GM18499 (cell line): ENCODE measurements at regions not wholly inside any gene's neighbourhood (a gene's known extent, or its start where the extent isn't known, plus 50 kb on each side); places are given as distances from the start of the nearest gene placed in this dataset.
"Not testable (repeated sequence)": the region's sequence is repeated elsewhere in the genome, so short reads cannot be mapped to it uniquely, and the experiment has no call there.

Experiments
- ATAC-seq: cut with Tn5 transposase; IDR thresholded peaks from one replicate; pipeline ENCODE4 v1.9.1; 2021; ENCODE audit warnings: moderate number of reproducible peaks; ENCODE audit not compliant: insufficient read depth, unreplicated experiment

DNA sequence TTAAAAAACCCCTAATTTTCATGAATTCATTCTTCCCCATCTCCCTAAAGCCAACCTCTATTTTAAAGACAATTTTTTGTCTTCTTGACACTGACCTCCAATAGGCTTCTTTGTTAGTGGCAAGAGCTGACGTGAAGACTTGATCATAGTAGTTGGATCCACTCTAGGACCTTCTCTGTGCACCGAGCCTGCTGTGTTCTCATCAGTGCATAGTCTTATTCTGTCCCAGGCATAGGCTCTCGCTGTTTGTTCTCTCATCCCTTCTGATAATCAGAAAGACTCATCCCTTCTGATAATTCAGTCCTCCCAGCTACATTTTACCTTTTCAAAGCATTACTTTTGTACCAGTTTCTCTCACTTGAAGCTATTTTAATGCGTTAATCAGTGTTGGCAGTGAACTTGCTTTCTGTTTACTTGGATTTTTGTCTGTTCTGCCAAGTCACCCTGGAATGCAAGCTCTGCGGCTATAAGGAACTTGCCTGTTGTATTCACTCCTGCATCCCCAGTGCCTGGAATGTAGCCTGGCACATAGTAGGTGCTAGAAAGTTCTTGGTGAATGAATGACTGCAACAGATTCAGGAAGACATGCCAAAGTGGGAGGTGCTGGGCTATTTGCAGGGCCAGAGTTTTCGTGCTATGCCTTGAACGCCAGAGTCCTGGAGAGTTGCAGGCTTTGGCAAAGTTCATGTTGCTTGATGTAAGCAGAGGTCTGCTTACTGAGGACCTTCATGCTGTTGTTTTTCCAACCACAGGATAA, 147.6 kb upstream of the MPHOSPH6 start:
- ATAC-seq, result no peak

DNA sequence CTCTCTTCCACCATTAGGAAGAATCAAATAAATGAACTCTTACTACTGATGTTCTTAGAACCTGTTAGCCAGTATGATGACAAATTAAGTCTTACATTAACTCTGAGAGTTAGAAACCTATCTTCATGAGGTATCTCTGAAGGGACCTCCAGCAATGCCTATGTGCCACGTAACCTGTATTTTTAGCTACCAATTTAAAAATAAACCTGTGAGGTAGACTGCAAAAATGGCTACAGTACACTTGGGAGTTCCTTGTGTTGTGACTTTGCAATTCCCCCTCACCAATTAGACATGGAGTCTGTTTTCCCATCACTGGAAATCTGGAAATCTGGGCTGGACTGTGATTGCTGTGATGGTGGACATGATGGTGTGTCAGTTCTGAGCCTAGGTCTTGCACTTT, 143.7 kb upstream of the MPHOSPH6 start:
- ATAC-seq, result no peak

DNA sequence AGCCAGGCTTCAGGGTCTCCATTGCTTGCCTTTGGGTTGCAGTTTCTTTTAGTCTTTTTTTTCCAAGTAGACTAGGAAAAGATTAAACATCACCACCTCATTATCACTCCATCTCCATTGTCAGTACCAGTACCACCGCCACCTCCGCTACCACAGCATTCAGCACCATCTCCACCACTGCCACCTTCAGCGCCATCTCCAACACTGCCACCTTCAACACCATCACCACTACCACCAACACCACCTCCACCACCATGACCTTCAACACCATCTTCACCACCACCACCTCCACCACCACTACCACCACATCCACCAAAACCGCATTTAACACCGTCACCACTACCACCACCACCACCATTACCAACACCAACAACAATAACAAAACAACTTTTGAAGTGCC, 141.5 kb upstream of the MPHOSPH6 start:
- no peak for ATAC-seq

DNA sequence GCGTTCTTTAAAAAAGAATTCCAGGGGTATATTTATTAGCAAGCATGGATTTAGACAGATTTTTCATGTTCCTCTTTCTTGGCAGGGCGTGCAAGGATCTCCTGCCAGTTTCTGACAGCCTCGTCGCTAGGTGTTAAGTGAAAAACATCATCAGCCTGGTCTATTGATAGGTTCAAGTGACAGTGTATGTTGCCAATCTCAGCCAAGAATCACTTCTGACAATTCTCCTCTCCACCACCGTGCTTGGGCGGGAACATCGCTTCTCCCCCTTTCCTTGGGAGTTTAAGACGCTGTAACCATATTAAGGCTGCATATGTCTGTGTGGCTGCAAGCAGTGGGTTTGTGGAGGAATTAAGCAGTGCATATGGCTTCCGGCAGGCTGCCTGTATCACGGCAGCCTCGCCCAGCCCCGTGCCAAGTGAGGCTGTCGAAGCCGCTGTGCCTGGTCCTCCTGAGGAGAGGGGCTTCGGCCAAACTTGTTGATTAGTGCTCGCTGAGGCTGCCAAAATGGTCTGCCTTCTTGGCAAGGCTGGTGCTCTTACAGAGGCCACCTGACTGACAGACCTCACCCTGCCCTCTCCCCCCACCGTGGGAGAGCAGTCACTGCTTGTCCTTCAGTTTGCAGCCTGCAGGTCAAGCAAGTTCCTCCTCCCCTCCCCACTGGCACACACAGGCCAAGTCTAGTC, 132.2 kb upstream of the MPHOSPH6 start:
- no peak for ATAC-seq

DNA sequence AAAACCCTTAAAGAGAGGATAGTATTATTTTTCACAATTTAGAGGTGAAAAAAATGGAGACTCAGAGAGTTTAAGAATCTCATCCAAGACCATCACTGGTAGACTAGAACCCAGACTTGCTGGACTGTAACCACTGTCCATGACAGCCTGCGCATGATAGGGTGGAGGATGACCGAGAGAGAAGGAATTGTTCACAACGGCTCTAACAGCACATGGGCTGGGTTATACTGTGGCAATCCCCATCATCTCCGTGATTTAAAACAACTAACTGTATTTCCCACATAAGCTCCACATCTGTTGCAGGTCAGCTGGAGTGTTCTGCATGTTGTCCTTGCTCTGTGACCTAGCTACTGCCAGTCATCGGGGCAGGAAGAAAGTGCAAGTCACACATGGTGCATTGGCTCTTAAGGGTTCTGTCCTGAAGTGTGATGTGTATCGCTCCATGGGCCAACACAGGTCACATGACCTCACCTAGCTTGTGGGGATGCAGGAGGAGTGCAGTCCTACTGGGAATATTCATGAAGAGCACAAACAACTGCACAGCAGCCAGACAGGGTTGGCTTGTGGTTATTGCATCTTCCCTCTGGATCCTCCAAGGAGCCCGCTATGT, 131.2 kb upstream of the MPHOSPH6 start:
- no peak for ATAC-seq

DNA sequence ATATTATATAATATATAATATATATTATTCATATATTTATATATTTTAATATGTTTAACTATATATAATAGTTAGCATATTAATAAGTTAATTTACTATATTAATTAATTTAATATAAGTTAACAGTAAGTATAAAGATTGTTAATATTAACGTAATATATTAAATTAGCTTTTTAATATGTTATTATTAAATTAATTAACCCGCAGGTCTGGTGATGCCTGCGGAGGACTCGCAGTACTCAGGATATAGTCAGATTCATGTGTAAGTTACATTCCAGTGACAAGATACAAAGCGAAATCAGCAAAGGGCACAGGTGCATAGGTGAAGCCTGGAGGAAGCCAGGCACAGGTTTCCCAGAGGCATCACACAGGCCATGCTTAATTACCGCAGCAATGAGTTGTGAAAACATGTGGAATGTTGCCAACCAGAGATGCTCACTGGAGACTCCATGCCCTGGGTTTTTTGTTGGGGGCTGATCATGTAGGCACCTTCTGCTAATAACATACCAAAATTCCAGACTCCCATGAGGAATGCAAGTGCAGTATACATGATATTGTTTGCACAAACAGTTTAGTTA, 130.4 kb upstream of the MPHOSPH6 start:
- no peak for ATAC-seq

DNA sequence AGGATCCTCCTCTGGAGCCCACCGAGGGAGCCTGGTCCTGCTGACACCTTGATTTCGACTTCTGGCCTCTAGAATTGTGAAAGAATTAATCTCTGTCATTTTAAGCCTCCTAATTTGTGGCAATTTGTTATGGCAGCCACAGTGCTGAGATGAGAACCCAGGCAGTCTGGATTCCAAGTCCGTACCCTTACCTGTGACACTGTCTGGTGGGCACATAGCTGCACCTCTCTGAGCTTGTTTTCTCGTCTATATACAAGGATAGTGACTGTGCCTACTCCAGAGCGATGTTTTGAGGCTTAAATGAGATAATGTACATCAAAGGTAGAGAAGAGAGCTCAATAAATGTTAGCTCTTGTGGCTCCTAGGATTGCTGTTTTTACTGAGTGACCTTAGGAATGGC, 128.4 kb upstream of the MPHOSPH6 start:
- no peak for ATAC-seq

DNA sequence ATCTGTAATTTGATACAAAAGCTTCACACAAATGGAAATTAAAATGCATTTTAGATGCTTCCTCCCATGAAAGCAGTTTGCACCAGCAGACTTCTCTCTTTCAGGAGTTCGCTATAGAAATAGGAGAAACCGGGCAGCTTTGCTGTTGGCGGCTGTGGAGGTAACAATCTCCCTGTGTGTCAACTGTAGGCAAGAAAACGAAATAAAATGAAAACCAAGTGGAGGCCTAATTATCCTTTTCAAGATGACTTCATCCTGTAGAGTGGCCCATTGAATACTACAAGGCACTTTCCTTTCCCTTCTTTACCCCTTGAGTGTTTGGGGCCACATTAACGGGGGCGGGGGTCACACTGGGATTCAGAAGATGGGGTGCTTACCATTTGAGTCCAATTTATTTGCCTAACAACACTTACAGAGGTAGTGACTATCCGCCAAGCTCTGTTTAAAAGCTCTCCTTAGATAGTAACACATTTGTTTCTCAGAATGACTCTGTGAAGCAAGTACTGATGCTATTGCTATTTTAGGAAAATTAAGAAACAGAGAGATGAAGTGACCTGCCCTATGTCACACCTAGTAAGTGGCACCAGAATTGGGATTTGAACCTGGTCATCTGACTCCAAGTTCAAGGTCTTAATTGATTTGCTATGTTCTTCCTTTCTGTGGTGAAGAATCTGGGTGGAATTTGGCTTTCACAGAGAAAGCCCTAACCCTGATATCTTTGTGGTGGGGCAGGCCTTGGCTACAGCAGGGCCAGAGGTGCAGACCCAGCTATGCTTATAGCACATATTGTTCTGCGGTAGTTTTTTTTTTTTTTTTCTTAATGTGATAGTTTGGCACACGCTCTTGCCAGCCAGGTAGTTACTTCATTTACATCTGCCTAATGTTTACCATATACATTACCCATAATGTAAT, 125.5 kb upstream of the MPHOSPH6 start:
- no peak for ATAC-seq

DNA sequence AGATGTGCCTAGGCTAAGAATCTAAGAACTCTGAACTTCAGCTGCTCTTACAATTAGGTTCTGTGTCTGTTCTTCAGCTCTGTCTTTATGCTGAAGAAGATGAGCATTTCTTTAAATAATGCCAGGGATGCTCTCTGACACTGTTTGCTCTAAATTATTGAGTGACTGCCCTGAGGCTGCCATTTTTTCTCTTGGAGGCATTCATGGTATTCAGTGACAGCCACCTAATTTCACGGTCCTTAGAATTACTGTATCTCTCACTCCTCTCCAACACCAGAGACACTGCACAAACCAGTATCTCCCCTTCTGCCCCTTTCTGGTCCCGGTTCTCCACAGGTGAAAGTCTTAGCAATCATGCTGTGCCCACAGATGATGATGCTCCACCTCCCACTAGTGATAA, 123.6 kb upstream of the MPHOSPH6 start:
- ATAC-seq, result no peak

DNA sequence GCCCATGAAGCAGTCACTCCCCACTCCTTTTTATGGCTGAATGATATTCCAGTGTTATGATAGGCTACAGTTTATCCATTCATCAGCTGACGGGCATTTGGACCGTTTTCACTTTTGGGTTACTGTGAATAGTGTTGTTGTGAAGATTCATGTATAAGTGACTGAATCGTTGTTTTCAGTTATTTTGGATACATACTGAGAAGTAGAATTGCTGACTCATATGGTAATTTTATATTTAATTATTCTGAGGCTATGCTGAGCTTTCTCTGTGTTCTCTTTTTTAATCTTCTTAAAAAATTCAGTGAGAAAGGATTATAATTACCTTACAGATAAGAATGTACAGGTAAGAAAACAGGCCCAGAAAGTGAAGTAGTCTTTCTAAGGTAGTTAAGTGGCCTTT, 117.9 kb upstream of the MPHOSPH6 start:
- no peak for ATAC-seq

DNA sequence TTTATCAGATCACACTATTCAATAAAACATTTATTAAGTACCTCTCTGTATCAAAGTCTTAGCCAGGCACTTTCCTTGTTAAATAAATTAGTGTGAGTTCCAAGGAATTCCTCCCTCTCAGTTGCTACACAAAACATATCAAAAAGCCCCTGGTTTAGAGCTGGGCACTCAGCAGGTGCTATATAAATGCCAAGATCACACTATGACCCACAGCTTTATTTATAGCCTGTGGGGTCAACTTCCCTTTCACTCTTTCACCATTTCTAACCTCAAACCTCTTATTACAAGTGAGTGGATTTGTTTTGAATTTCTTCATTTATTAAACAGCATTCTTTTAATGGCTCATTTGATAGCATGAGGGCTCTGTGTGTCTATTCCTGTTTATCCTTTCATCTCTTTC, 112.6 kb upstream of the MPHOSPH6 start:
- no peak for ATAC-seq

DNA sequence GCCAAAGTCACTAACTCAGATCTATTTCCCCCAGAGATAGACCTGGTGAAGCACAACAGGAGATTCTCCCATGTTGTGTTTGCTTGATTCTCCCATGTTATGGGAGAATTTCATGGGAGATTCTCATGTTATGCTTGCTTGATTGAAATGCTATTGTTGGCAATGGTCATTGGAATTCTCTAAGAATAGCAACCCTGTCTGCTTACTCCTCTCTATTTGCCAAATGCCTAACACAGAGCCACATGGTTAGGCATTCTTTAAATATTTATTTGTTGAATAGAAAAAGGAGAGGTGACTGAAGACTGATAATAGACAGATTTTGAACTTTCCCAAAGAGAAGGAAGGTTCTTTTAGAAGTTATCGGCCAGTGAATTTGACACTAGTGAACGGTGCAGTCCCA, 111.5 kb upstream of the MPHOSPH6 start:
- no peak for ATAC-seq

DNA sequence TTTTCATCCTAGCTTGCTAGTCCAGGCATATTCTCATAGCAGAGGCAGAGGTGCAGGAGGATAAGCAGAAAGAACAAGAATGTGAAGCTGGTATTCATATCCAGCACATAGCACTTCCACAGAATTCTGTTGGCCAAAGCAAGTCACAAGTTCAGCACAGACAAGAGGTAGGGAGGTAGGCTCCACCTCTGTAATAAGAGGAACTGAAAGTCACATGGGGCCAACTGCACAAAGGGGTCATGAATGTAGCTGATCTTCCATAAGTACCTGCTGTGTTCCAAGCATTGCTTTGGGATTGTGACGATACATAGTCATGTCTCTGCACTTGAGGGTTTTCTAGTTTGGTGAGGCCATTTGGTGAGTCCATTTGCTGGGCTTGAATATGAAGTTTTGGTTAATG, 110.8 kb upstream of the MPHOSPH6 start:
- ATAC-seq, result no peak

DNA sequence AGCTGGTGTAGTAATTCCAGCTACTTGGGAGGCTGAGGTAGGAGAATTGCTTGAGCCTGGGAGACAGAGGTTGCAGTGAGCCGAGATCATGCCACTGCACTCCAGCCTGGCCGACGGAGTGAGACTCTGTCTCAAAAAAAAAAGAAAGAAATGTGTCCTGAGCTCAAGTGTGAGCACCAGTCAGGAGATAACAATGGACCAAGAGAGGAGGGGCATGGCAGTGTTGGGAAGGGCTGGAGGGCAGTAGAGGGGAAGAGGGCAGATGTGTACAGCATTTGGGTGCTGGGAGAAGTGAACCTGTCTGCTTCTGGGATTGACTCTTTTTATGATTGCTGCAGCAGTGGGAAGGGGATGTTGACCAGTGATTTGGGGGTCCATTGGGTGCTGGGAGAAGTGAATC, 105.3 kb upstream of the MPHOSPH6 start:
- ATAC-seq, result not testable (repeated sequence)

DNA sequence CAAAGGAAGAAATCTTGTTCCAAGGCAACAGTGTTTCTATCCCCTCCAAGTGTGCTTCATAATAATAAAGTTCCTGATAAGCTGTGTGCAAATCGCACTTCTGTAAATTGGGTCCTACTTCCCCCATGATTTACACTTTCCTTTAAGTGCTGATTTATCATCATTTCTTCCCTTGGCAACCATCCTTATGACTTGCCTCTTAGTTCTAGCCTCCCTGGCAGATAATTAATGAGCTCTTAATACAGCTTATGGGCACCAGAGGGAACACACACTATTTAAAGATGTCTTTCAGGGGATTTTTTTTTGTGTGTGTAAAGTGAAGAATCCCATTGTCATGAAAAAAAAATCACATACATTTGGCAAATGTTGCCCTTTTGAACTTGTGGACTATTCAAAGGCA, 101.6 kb upstream of the MPHOSPH6 start:
- ATAC-seq, result no peak

DNA sequence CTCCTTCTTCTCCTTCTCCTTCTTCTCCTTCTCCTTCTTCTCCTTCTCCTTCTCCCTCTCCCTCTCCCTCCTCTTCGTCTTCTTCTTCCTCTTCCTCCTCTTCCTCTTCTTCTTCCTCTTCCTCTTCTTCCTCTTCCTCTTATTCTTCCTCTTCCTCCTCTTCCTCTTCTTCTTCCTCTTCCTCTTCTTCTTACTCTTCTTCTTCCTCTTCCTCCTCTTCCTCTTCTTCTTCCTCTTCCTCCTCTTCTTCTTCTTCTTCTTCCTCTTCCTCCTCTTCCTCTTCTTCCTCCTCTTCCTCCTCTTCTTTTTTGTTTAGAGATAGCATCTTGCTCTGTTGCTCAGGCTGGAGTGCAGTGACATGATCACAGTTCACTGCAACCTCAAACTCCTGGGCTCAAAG, 97.7 kb upstream of the MPHOSPH6 start:
- not testable (repeated sequence) for ATAC-seq

DNA sequence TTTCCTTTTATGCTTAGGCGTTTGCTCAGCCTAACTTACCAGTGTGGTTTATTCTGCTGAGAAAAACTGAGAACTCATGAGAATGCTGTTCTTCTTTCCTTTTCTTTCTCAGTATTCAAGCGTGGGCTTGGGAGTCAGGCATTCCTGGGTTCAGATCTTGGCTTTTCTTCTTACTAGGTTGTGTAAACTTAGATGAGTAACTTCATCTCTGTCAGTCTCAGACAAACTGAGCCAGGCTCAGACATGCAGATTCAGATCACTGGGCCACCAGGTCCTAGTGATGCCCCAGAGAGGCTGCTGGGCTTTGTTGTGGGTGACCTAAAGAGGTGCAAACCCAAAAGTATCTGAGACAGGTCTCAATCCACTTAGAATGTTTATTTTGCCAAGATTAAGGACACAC, 95.8 kb upstream of the MPHOSPH6 start:
- no peak for ATAC-seq

DNA sequence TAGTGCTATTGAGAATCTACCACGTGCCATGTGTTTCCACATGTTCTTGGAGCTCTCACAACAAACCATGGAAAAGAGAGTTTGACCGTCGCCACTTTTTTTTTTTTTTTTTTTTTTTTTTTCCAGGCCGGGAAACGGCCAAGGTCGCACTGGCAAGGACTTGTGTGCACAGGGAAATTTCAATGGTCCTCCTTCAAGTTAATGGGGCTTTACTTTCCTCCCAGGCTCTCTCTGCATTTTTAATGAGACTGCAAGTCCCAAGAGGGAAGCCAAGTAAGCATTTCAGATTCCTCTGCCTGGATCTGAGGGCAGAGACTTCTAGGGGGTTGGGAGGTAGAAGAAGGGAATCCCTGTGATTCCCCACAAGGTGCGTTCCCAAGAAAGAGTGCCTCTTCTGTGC, 94.7 kb upstream of the MPHOSPH6 start:
- no peak for ATAC-seq

DNA sequence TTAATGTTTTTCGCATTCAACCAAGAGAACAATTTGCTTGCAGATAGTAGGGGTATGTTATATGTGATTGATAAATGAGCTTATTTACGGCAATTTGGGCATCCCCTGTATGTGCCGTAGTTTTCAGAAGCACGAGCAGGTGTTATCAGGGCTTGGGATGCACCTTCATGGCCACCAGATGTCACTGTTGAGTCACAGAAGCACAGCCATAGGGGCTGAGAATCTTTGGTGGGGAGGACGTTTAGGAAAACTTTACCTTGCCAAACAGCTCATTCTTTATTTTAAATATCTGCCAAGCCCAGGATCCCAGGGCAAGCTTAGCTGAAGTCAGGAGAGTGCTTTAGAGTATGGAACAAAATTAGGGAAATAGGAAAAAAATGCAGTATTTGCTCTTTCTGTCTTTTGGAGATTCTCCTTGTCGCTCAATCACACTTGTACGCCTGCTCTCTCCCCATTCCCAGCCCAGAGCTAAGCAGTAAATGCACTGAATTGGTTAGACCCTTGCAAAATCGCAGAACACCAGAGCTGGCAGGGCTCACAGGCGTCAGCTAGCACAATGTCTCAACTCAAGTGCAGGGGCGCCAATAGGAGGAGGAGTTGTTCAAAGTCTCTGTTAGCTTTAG, 93.6 kb upstream of the MPHOSPH6 start:
- ATAC-seq, result no peak

DNA sequence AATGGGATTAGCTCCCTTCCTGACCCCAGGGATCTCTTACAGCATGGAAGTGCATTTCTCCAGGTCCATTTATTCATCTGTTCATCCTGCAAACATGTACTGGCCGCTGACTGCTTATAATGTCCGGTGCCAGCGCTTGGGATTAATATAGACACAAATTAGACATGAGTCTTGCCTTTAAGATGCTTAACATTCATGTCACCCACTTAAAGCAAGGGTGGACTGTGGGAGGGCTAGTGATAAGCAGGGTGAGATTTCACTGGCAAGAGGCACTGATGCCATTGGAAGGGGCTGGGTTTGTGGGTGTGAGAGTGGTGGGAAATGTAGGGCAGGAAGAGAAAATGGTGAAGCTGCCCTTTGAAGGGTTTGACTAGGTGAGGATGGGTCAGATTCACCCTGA, 92.2 kb upstream of the MPHOSPH6 start:
- ATAC-seq, result no peak
